ENCODE measurements at regions not wholly inside any gene's neighbourhood (a gene's known extent, or its start where the extent isn't known, plus 50 kb on each side); places are given as distances from the start of the nearest gene placed in this dataset.
"Not testable (repeated sequence)": the region's sequence is repeated elsewhere in the genome, so short reads cannot be mapped to it uniquely, and the experiment has no call there.

DNA sequence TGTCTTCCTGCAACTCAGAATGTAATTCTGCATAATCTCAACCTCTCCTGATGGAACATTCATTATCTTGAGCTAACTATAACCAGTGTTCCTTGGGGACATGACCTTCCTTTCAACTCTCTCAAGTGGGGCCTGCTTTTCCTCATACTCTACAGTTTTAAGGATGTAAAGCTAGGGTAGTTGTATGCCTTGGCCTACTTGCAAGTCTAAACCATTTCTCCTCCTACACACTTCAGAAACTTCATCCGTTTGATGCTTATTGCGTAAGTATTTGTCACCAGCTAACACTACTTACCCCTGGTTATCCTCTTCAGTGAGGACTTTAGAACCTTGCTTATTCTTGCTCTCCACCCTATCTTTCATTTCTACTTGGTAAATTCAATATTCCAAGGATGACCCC, 548.9 kb downstream of the HINT1 start:
- DNase-seq (no peak), ATAC-seq (no peak)
- no peak overlapping the region for H3K27ac ChIP-seq
- H3K36me3 ChIP-seq, result no peaks in the 10 kb centered on the region
- no peak overlapping the region for H3K4me3 ChIP-seq
- H3K27me3 ChIP-seq, result no peaks in the 10 kb centered on the region
- no peaks in the 10 kb centered on the region for H3K4me1 ChIP-seq
- TF ChIP-seq CTCF (IDR thresholded peaks at IDR 0.05), result no peak
- peaks cover 0 to 14% (median 0%) of the 10 kb centered on the region in 11 donors for H3K9me3 ChIP-seq
- intact Hi-C loops (cut with DNase I), result no loop called here
- 34 to 38% methylated on average over 2 of the region's 2 CpGs for WGBS, 2 donors

DNA sequence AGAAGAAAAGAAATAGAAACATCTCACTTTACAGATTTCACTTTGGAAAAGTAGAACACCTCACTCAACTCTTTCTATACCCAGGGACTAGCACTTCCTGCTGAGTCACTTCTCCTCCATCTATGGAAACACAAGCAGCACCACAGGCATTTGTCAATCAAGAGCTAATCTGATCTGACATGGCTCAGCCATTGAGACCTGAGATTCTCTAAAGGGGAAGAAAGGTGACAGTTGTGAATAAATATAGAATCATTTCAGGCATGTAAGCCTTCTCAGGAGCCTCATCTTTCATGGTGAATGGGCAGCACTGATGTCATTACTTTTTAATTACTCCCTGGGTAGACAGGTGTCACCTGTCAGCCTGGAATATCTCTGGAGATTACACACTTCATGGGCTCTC, 559.8 kb downstream of the HINT1 start:
- DNase-seq (no peak), ATAC-seq (no peak)
- H3K27ac ChIP-seq, result no peak overlapping the region
- intact Hi-C loops (cut with DNase I), result no loop called here
- H3K36me3 ChIP-seq, result no peaks in the 10 kb centered on the region
- no peak overlapping the region for H3K4me3 ChIP-seq
- no peaks in the 10 kb centered on the region for H3K4me1 ChIP-seq
- no peak for TF ChIP-seq CTCF (IDR thresholded peaks at IDR 0.05)
- no peaks in the 10 kb centered on the region for H3K27me3 ChIP-seq
- peaks cover 0 to 8% (median 0%) of the 10 kb centered on the region in 11 donors for H3K9me3 ChIP-seq

DNA sequence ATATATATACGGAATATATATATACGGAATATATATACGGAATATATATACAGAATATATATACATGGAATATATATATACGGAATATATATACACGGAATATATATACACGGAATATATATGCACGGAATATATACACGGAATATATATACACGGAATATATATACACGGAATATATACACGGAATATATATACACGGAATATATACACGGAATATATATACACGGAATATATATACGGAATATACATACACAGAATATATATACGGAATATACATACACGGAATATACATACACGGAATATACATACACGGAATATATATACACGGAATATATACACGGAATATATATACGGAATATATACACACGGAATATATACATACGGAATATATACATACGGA, 568.4 kb downstream of the HINT1 start:
- 80 to 86% methylated on average over 25 of the region's 25 CpGs for WGBS, 2 donors
- H3K27ac ChIP-seq; intact Hi-C loops (cut with DNase I); H3K4me3 ChIP-seq; DNase-seq; H3K36me3 ChIP-seq; H3K27me3 ChIP-seq; ATAC-seq; H3K4me1 ChIP-seq: not testable (repeated sequence)
- H3K9me3 ChIP-seq, result peaks cover 0 to 28% (median under 1%) of the 10 kb centered on the region in 11 donors

DNA sequence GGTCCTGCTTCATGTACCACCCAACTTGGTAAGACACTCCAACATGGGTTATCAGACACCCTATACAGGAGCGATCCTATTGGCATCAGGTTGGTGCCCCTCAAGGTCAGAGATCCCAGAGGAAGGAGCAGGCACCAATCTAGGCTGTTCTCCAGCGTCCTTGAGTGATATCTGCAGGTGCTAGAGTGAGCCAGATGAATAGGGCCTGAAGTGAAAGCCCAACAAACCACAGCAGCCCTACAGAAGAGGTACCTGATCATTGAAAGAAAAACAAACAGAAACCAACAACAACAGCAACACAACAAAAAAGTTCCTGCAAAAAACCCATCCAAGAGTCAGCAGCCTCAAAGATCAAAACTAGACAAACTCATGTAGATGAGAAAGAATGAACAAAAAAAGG, 584.8 kb downstream of the HINT1 start:
- no peaks in the 10 kb centered on the region for H3K4me1 ChIP-seq
- 62 to 65% methylated on average over 2 of the region's 2 CpGs for WGBS, 2 donors
- H3K4me3 ChIP-seq, result no peak overlapping the region
- ATAC-seq, result no peak
- H3K36me3 ChIP-seq, result no peaks in the 10 kb centered on the region
- DNase-seq, result no peak
- peaks cover 0 to 22% (median 0%) of the 10 kb centered on the region in 11 donors for H3K9me3 ChIP-seq
- H3K27ac ChIP-seq, result no peak overlapping the region
- no peak for TF ChIP-seq CTCF (IDR thresholded peaks at IDR 0.05)
- no peaks in the 10 kb centered on the region for H3K27me3 ChIP-seq
- intact Hi-C loops (cut with DNase I), result no loop called here

DNA sequence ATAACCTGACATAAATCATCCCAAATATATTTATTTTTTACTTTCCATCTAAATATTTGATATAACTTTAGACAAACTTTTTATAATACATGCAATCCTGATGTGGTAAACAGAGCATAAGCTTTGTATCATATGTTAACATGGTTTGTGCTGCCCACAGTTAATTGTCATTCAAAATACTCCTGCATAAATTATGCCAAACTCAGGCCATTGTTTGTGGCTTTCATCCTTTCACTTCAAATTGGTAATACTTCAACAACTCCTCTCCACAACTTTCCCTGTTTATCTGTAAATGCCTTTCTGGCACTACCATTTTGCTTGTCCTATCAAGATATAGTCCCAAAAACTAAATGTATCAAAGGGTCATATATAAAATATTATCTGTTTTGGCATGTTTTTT, 586.7 kb downstream of the HINT1 start:
- H3K27ac ChIP-seq, result no peak overlapping the region
- DNase-seq (no peak), ATAC-seq (no peak)
- H3K36me3 ChIP-seq, result no peaks in the 10 kb centered on the region
- no peak overlapping the region for H3K4me3 ChIP-seq
- H3K4me1 ChIP-seq, result no peaks in the 10 kb centered on the region
- H3K9me3 ChIP-seq, result peaks cover 0 to 20% (median 0%) of the 10 kb centered on the region in 11 donors
- TF ChIP-seq CTCF (IDR thresholded peaks at IDR 0.05), result no peak
- intact Hi-C loops (cut with DNase I), result no loop called here
- no peaks in the 10 kb centered on the region for H3K27me3 ChIP-seq

Data from heart right ventricle (tissue), 16 donors.